ENCODE measurements at regions not wholly inside any gene's neighbourhood (a gene's known extent, or its start where the extent isn't known, plus 50 kb on each side); places are given as distances from the start of the nearest gene placed in this dataset.

DNA sequence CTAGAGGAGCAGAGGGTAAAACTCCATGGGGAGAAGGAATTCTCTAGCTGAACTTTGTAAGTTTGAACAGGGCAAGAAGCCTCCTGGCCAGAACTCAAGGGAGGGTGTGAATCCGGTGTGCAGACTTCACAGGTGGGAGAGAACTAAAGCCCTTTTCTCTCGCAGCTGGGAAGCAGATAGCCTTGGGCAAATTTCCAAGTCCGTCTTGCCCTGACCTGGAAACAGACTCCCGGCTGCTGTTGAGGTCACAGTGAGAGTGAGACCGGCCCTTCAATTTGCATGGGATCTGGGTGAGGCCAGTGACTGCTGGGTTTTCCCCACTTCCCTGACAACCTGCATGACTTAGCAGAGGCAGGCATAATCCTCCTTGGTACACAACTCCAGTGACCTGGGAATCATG, 94.5 kb upstream of the ZNF827 start:
- DNase-seq = no peak
- peaks cover 2% of the 10 kb centered on the region for H3K9me3 Mint-ChIP-seq
- POLR2A ChIA-PET = no interaction called here
- no peak overlapping the region for H3K4me3 Mint-ChIP-seq
- H3K4me1 Mint-ChIP-seq = peaks cover 9% of the 10 kb centered on the region
- H3K36me3 Mint-ChIP-seq (ENCODE audit: low read depth) = no peaks in the 10 kb centered on the region
- H3K27me3 Mint-ChIP-seq = no peaks in the 10 kb centered on the region
- CTCF ChIA-PET = no interaction called here
- no peak overlapping the region for H3K27ac Mint-ChIP-seq

GRCh38 chr4:146032234-146032860, 93.7 kb upstream of the ZNF827 start:
- no peak overlapping the region for H3K27ac Mint-ChIP-seq

GRCh38 chr4:146029939-146030710, 91.5 kb upstream of the ZNF827 start:
- H3K27me3 Mint-ChIP-seq = no peaks in the 10 kb centered on the region
- CTCF ChIA-PET = no interaction called here
- H3K27ac Mint-ChIP-seq = no peak overlapping the region
- H3K9me3 Mint-ChIP-seq = no peaks in the 10 kb centered on the region
- no peak for DNase-seq
- POLR2A ChIA-PET = no interaction called here
- H3K4me1 Mint-ChIP-seq = peaks cover 9% of the 10 kb centered on the region
- peaks cover 2% of the 10 kb centered on the region for H3K36me3 Mint-ChIP-seq (ENCODE audit: low read depth)
- no peak overlapping the region for H3K4me3 Mint-ChIP-seq

More at GRCh38 chr4:146032234-146032860, 93.7 kb upstream of the ZNF827 start:
- peaks cover 2% of the 10 kb centered on the region for H3K9me3 Mint-ChIP-seq
- H3K4me3 Mint-ChIP-seq = no peak overlapping the region
- H3K27me3 Mint-ChIP-seq = no peaks in the 10 kb centered on the region
- CTCF ChIA-PET = interaction anchor here (0.6 kb wide), 1 partner anchor 138 kb away, joined by 5 read pairs; no protein-coding TSS in a partner anchor
- POLR2A ChIA-PET = no interaction called here
- no peaks in the 10 kb centered on the region for H3K36me3 Mint-ChIP-seq (ENCODE audit: low read depth)
- no peak for DNase-seq
- H3K4me1 Mint-ChIP-seq = peaks cover 9% of the 10 kb centered on the region

GRCh38 chr4:146029147-146029546, 90.5 kb upstream of the ZNF827 start:
- no peak overlapping the region for H3K27ac Mint-ChIP-seq
- peaks cover 2% of the 10 kb centered on the region for H3K9me3 Mint-ChIP-seq
- H3K4me3 Mint-ChIP-seq = no peak overlapping the region
- peaks cover 11% of the 10 kb centered on the region for H3K4me1 Mint-ChIP-seq
- ChIA-PET POLR2A (no interaction called here), CTCF (interaction anchor here (0.6 kb wide), 1 partner anchor 77 kb away, joined by 5 read pairs; no protein-coding TSS in a partner anchor)
- no peaks in the 10 kb centered on the region for H3K27me3 Mint-ChIP-seq
- DNase-seq = no peak
- peaks cover 2% of the 10 kb centered on the region for H3K36me3 Mint-ChIP-seq (ENCODE audit: low read depth)

- Mint-ChIP-seq H3K36me3 (ENCODE audit: low read depth) (peaks cover 2% of the 10 kb centered on the region), H3K9me3 (peaks cover 2% of the 10 kb centered on the region), H3K4me3 (no peak overlapping the region), H3K27ac (no peak overlapping the region), H3K4me1 (peaks cover 17% of the 10 kb centered on the region), H3K27me3 (no peaks in the 10 kb centered on the region)
- CTCF ChIA-PET = no interaction called here
- DNase-seq = no peak
- POLR2A ChIA-PET = no interaction called here
These were observed 89.1 kb upstream of the ZNF827 start for GRCh38 chr4:146027761-146028160.

DNA sequence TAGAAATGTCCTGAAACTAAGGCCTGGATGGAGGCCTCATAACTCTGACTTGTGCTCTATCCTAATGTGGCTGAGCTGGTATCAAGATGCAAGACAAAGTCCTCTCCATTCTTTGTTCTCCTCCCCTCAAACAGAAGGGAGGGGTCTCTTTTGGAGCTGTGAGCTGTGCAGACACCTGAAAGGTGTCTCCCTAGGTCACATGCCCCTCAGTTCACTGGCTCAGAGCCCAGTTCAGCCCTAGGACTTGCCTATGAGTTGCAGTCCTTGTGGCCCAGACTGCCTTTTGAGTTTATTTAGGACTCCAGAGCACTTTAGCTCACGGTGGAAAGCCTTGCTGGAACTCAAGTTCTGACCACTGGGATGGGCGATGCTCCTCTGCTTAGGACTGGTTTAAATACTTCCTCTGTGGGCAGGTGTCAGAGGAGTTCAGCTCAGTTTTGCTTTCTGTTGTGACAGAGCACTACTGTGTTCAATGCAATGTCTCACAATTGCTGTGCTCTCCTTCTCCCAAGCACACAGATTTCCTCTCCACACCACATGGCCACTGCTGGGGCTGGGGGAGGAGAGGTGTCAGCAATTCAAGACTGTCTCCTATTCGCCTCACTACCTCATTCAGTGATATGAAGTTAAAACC, 84.8 kb upstream of the ZNF827 start:
- Mint-ChIP-seq H3K4me3 (no peak overlapping the region), H3K4me1 (peaks cover 8% of the 10 kb centered on the region), H3K9me3 (peaks cover 2% of the 10 kb centered on the region), H3K27ac (no peak overlapping the region), H3K36me3 (ENCODE audit: low read depth) (peaks cover 2% of the 10 kb centered on the region), H3K27me3 (peaks cover 8% of the 10 kb centered on the region)
- POLR2A ChIA-PET = no interaction called here
- CTCF ChIA-PET = no interaction called here
- DNase-seq = no peak

- ChIA-PET POLR2A (no interaction called here), CTCF (interaction anchor here (0.6 kb wide), 1 partner anchor 1854 kb away, joined by 3 read pairs; no protein-coding TSS in a partner anchor)
- no peak for DNase-seq
- peaks cover 8% of the 10 kb centered on the region for H3K4me1 Mint-ChIP-seq
- peaks cover 2% of the 10 kb centered on the region for H3K36me3 Mint-ChIP-seq (ENCODE audit: low read depth)
- peaks cover 2% of the 10 kb centered on the region for H3K9me3 Mint-ChIP-seq
- H3K27me3 Mint-ChIP-seq = peaks cover 8% of the 10 kb centered on the region
- H3K27ac Mint-ChIP-seq = no peak overlapping the region
- no peak overlapping the region for H3K4me3 Mint-ChIP-seq
These were observed 83.9 kb upstream of the ZNF827 start for GRCh38 chr4:146022541-146022940.

DNA sequence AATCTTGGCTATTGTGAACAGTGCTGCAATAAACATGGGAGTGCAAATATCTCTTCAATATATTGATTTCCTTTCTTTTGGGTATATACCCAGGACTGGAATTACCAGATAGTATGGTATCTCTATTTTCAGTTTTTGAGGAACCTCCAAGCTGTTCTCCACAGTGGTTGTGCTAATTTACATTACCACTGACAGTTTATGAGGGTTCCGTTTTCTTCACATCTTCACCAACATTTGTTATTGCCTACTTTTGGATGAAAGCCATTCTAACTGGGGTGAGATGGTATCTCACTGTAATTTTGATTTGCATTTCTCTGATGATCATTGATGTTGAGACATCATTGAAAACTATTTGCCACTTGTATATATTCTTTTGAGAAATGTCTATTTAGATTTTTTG, 79.6 kb upstream of the ZNF827 start:
- CTCF ChIA-PET = no interaction called here
- POLR2A ChIA-PET = no interaction called here
- Mint-ChIP-seq H3K9me3 (no peaks in the 10 kb centered on the region), H3K4me1 (no peaks in the 10 kb centered on the region), H3K27me3 (peaks cover 8% of the 10 kb centered on the region), H3K27ac (no peak overlapping the region), H3K36me3 (ENCODE audit: low read depth) (no peaks in the 10 kb centered on the region), H3K4me3 (no peak overlapping the region)
- DNase-seq = no peak

DNA sequence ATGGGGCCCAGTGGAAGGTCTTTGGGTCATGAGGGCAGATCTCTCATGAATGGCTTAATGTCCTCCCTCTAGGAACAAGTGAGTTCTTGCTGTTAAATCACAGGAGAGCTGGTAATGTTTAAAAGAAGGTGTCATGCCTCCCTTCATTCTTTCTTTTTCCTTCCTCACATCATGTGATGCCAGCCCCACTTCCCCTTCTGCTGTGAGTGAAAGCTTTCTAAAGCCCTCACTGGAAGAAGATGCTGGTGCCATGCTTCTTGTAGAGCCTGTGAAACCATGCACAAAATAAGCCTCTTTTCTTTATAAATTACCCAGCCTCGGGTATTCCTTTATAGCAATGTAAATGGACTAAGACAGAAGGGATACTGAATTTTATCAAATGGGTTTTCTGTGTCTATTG, 66.1 kb upstream of the ZNF827 start:
- no peaks in the 10 kb centered on the region for H3K36me3 Mint-ChIP-seq (ENCODE audit: low read depth)
- no peak overlapping the region for H3K27ac Mint-ChIP-seq
- no peak overlapping the region for H3K4me3 Mint-ChIP-seq
- H3K9me3 Mint-ChIP-seq = peaks cover 10% of the 10 kb centered on the region
- H3K4me1 Mint-ChIP-seq = no peaks in the 10 kb centered on the region
- no peak for DNase-seq
- H3K27me3 Mint-ChIP-seq = peaks cover 4% of the 10 kb centered on the region
- ChIA-PET POLR2A (no interaction called here), CTCF (no interaction called here)

DNA sequence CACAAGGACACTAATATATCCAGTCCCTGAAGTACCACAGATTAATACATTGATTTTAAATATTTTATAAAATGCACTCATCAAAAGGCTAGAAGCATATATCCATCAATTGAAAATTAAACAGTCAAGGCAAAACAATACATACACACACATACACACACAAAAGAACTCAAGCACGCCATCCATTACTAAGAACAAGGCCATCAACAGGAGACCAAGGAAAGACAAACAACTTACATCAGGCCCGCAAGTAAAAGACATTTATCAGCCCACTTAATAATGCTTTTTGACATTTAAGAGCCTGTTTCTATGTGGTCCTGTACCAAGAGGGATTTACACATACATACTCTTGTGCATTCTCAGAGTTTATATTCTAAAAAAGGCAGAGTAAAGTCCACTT, 50.0 kb upstream of the ZNF827 start:
- CTCF ChIA-PET = no interaction called here
- no peak overlapping the region for H3K4me3 Mint-ChIP-seq

More for the DNA sequence above, 50.0 kb upstream of the ZNF827 start:
- Mint-ChIP-seq H3K27ac (no peak overlapping the region), H3K9me3 (no peaks in the 10 kb centered on the region), H3K4me1 (no peaks in the 10 kb centered on the region), H3K27me3 (peaks cover 10% of the 10 kb centered on the region), H3K36me3 (ENCODE audit: low read depth) (no peaks in the 10 kb centered on the region)
- POLR2A ChIA-PET = no interaction called here
- DNase-seq = no peak
